NCI-H524 treated with DMSO at 0.1 percent for 48 hours (cell line): ENCODE measurements at regions not wholly inside any gene's neighbourhood (a gene's known extent, or its start where the extent isn't known, plus 50 kb on each side); places are given as distances from the start of the nearest gene placed in this dataset.

Source experiments
- DNase-seq: peaks from one replicate; lab custom pipeline; 2025; lab: John Stamatoyannopoulos, UW

DNA sequence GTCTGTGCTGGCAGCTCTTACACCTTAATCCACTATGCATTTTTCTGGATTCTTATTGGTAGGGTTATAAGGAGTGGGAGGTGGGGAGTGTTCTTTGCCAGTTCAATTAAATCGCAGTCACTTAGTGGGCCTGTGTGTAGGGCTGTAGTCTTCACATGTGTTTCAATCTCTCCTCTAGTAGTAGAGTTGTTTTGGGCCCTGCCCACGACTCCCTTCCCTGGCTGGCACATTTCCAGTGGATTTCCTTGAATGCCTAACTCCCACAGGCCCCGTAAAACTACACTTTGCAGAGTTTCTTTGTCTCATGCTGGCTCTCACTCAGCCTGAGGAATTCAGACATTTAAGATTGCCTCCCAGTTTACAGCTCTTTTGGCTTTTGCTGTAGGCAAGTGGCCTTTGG is 414.0 kb upstream of the OPRM1 start:
- DNase-seq = no peak

DNA sequence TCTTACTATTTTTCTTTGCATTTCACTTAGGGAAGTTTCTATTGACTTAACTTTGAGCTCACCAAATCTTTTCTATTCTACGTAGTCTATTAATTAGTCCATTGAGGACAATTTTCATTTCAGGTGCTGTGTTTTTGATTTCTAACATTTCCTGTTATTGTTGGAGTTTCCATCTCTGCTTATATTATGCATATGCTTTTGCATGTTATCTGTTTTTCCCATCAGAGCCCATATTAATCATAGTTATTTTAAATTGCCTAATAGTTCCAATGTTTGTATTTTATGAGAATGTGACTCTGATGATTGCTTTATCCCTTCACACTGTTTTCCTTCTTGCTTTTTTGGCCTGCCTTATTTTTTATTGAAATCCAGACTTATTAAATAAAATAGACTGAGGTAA is 414.5 kb upstream of the OPRM1 start:
- DNase-seq = no peak

DNA sequence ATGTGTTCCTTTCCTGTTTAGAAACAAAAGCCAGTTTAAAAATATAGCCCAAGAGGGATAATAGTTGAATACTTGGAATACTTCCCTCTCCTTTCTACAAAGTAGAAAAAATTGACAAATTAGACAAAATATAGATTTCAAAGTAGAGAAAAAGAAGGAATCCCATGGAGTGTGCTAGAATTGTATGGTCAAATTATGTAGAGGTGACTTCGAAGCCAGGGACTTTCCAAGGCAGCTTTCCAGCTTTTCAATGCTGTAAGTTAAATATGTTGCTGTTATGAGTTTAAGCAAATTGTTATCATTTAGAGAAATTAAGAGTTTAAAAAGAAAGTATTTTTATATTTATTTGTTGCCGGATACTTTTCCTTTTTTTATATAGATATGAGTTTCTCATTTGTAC is 415.5 kb upstream of the OPRM1 start:
- no peak for DNase-seq

DNA sequence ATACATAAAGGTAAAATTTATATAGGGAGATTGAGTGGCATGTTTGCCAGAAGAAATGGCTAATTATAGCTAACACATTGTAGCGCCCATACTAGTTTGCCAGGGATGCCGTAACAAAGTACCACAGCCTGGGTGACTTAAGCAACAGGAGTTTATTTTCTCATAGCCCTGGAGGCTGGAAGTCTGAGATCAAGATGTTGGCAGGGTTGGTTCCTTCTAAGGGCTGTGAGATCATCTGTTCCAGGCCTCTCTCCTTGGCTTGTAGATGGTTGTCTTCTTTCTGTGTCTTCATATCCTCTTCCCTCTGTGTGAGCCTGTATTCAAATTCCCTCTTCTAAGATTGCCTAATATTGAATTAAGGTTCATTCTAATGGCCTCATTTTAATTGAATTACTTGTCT is 417.5 kb upstream of the OPRM1 start:
- no peak for DNase-seq

DNA sequence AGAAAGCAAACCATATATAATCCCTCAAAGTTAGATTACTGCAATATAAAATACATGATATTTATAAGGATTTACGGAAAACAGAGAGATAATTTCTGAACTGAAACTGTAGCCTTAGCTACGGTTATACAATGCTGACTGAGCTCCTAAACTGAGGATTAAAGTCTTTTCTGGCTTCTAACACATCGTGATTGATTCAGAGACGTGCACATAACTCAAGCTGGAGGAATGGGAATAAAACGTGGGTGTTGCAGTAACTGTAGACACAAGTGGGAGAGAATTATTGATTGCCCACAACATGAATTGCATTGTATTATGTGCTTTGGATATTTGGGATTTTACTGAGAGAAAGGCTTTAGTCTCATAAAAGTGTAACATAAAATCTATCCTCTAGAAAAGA is 418.0 kb upstream of the OPRM1 start:
- DNase-seq = no peak

DNA sequence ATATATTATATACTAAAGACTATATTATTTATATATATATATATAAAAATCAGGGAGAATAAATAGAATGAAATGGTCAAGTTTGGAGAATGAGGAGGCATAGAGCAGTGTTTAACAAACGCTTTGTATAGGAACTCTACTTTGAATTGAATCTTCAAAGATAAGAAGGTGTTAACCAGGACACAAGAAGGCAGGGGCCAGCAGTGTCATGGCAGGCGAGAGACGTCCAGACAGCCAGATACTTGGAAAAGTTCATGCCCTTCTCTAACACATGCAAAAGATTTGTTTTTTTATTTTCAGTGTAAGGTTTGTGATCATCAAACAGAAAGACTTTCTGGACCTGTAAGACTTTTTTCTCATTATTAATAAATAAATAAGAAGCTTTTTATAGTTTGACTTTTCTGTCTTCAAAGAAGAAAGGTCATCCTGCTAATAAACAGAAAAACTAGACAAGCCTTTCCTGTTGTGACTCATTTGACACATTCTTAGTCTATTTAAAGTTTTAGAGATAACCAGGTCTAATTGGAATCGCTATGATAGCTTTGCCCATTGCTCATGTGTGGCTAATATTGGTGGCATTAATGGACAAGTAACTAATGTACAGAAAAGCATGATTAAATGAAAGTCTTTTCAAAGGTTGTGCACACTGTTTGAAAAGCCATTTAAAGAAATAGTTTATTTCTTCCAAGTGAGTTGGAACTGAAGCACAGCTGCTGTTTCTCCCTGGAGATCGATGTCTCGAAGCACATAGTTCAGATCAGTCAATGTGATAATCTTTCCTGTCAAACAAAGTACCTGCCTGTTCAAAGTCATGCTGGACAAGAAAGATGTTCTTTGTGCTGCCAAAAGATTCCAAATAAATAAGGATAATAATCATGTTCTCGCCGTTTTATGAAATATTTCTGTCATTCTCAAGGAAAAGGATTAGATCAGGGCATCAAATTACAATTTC is 420.4 kb upstream of the OPRM1 start:
- DNase-seq = no peak

DNA sequence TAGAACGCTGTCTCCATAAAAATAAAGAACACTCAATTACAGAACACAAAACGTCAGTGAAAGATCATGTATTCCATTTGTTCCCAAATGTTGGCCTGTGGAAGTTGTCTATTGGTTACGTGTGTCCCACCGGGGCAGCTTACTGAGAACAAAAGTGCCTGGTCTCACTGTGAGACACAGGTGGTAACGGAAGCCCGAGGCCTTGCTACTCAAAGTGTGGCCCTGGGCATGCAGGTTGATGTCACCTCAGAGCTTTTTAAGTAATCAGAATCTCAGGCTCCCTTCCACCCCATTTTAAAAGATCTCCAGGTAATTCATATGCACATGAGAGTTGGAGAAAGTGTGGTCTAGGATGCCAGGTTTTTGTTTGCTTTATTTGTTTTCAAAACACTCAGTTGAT is 422.5 kb upstream of the OPRM1 start:
- no peak for DNase-seq

DNA sequence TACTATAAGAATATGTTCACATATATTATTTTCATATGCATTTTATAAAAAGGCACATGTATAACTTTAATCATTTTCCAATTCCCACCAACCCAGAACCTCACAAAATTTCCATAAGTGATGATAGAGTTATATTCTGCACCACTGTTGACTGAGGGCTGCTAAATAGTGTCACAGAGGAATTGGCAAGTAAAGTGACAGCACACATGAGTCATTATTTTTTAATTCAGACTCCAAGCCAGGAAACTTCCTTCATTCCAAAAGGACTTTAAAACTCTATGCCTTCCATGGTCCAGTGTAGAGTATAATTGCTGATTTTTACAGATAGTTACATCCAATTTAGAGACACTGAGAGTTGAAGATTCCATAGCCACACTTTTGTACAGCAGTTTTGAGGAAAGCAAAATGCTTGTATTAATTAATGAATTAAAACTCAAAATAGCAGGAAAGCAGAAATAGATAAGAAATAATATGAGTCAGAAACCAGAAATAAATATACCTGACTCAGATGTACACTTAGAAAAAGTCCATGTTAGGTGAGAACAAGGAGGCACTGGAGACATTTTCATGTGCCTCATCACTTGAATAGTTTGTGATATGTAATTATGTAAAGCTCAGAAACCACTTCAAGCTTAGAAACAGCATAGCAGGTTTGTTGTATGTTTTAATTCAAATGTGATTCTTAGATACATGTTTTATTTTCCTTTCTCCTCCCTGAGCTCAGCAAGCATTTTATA is 425.2 kb upstream of the OPRM1 start:
- DNase-seq = no peak

DNA sequence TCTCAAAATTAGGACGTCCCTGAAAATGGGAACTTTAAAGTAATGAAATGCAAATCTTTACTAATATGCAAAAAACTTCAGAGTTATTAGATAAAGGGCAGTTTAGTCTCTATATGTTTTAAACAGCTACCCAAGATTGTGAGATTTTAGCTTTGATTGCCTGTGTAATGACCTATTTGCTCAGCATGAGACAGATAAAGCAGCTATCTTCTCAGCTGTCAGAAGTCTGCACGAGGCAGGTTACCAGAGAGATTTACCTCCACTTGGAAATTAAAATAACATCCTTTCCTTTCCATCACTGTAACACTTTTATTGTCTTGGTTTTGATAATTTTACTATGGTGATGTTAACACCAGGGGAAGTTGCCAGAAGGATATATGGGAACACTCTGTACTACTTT is 436.6 kb upstream of the OPRM1 start:
- no peak for DNase-seq

DNA sequence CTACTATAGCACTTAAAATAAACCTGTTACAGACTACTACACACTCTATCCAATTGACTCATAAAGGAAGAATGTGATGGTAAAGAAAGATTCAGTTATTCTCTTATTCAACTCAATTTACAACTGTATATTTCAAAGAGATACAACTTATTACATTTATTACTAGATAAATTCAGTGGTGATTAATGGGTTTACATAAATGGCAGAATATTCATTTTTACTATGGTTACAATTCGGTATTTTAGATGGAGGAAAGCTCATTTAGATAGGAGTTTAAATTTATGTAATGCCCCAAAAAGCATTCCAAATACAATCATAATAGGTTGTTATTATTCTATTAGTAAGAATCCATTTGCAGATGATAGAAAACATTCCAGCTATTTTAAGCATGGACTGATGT is 439.1 kb upstream of the OPRM1 start:
- DNase-seq = no peak

DNA sequence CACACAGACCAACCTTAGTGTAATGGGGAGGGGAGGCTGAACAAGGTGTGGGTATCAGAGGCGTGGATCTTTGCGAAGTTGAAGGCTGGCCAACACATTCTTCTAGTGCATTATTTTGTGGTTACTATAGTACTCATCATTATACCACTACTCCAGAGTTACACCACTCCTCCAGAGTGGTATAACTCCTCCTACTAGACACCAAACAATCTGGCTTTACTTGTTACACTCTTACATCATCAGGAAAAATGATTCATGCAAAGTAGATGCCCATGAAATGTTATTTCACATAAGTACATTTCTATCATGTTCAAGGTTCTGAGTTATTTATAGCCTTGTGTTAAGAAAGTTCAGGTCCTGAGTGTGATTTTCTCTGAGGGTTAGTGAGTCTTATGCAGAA is 443.1 kb upstream of the OPRM1 start:
- no peak for DNase-seq

DNA sequence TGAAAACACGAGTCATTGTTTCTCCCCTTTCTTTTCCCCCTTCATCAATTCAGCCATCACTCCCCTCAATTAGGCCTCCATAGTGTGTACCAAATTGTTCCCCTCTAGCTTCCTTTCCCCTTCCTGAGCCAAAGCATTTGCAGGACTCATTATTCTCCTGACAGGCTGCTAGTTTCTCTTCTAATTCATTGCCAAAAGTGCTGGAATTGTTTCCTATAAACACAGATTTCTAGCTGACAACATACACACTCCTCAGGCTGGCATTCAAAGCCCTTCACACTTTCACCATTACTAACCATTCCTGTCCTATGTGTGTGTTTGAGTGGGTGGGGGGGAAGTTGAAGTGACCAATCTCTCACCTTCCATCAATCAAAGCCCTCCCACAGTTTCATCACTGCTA is 444.2 kb upstream of the OPRM1 start:
- DNase-seq = no peak

DNA sequence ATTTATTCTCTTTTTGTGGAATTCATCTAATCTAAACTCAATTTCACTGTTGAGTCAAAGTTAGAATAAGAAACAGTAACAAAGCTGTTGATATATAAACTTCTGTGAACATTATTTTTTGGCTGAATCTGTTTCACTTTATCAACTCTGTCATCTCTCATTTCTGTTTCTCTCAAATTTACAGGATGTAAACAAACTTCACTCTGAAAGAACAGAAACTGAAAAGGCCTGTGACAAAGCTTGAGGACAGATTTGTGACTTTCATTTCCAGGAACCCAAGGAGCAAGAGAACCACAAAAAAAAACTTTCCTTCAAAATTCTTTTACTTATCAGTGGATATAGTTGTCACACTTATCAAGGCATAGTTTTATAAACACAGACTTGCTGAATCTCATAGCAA is 447.9 kb upstream of the OPRM1 start:
- no peak for DNase-seq

DNA sequence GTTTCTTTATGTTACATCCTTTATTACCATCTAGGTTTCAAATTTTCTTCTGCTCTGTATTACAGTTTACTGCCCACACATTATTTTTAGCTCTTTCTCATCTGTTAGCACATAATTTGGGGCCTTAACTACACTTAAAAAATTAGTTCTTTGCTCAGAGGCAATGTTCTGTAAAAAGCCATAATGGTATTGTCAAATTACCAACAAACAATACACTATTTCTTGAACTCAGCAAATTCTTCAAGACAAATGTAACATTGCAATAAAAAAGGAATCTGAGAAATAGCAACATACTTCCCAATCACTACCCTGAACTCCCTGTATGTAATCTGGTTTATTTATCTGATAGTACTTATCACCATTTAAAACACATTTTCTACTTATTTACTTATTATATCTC is 448.6 kb upstream of the OPRM1 start:
- DNase-seq = no peak

DNA sequence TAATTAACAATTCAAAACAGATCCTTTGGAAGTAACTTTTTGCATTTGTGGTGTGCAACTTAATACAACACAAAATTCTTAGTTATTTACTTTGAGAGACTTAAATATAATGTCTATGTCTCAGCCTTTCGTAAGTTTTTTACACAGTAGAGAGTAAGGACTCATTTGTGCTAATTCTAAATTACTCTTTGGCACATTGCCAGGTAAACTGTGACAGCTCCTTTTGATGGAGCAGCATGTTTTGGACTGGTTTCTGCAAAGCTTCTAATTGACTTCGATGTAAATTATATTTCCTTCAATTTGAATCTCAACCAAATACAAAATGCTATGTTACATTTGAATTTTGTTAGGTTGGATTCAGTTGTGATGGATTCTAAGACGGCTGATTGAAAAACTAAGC is 450.7 kb upstream of the OPRM1 start:
- DNase-seq = no peak

DNA sequence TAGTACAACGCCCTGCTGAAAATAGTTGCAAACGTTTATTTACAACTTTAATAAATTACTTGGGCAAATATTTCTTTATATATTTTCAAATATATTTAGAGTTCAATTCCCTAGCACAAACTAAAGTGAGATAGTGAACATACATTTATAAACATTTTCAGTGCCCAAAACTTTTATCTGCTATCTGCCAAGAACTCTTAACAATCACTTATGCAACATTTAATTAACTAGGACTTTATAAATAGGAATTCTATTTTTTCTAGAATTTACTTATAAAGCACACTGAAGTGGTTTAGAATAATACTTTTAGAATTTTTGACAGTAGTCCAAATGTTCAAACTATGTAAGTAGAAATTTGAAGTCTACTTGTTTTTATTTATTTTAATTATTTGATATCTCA is 452.6 kb upstream of the RGS17 start:
- DNase-seq = no peak

DNA sequence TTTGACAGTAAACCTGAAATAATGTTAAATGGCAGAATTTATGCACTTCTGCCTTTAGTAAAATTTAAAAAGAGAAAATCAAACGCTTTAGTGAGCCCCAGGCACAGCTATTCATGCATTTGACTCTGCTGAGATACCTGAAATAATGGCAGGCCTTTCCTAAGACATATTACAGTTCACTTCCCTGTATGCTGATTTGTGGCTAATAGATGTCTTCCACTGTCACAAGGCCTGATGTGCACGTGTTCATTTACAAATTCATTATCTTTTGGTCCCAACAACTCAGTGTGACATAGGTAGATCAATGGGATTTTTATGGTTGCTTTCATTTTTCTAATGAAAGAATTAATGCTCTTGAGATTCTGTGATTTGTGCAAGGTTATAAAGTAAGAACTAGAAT is 449.7 kb upstream of the RGS17 start:
- no peak for DNase-seq

DNA sequence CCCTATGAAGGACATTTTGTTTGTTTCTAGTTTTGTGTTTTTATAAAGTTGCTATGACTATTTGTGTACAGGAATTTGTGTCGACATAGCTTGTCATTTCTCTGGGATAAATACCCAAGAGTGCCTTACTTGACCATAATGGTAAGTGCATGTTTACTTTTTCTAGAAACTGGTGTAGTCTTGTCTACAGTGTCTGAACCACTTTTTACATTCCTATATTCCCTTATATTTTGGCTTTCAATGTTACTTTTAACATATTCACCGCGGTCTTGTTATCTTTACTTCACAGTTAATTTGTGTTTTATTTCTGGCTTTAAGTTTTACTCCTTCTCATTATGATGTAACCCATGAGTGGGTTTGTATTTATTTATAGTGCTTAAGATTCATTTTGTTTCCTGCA is 444.4 kb upstream of the RGS17 start:
- no peak for DNase-seq

DNA sequence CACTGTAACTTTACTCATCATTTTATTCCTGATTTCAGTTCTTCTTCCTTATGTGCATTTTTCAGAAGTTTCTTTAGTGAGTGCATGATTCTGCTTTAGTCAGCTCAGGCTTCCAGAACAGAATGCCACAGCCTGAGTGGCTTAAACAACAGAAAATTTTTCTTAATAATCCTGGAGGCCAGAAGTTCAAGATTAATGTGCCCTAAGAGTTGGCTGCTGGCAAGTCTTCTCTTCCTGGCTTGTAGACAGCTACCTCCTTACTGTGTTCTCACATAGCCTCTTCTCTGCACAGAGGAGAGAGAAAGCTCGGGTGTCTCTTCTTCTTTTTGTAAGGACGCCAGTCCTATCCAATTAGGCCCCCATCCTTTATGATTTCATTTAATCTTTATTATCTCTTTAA is 443.1 kb upstream of the RGS17 start:
- DNase-seq = no peak

DNA sequence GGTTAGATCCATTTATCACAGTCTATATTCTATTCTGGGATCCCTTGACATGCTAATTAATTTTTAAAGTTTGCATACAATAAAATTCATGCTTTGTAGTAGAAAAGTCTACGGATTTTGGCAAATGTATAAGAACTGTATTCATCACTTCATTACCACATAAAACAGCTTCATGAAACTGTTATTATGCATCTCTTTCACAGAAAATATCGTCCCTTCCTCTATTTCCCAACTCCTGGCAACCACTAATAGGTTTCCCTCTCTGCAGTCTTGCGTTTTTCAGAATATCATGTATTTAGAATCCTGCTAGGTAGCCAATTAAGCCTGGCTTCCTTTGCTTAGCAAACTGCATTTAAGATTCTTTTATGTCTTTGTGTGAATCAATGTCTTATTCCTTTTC is 441.3 kb upstream of the RGS17 start:
- no peak for DNase-seq

DNA sequence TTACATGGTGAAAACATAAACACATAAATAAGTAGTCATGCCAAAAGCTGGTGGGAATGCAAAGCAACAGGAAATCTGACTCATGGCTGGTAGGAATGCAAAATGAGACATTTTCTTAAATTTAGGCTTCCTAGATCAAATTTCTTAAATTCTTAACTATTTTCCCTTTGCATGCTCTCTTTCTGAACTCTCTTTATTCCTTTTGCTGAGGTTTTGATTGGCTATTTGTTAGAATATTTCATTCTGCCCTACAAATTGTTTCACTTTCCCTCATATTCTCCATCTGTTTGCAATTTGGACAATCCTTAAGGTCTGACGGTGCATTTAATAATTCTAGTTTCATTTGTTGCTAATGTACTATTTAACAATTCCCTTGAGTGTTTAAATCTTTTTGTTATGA is 437.5 kb upstream of the RGS17 start:
- no peak for DNase-seq

DNA sequence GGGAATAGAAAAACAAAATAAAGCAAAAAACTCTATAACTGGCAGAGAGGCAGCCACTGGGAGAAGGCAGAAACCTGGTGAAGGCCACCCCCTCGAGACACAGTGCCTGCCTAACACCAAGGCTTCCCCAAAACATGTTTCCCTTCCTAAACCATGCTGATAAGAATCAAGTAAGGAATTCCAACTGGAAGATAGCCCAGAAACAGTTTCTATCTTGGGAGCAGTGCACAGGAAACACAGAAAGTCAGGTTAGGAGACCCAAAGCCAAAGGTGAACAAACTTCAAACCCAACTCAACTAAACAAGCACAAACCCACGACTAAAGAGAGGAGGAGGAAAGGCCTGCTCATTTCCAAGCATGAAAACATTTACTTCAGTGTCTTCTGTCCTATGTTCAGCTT is 433.7 kb upstream of the RGS17 start:
- no peak for DNase-seq

DNA sequence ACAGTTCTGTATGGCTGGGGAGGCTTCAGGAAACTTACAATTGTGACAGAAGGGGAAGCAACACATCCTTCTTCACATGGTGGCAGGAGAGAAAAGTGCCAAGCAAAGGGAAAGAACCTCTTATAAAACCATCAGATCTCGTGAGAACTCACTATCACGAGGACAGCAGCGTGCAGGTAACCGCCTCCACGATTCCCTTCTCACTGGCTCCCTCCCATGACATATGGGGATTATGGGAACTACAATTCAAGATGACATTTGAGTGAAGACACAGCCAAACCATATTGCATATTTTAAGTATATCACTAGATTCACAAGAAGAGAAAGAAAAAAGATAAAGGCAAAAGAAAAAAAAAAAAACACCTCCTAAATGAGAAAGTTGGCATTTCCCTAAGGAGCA is 431.9 kb upstream of the RGS17 start:
- DNase-seq = no peak

DNA sequence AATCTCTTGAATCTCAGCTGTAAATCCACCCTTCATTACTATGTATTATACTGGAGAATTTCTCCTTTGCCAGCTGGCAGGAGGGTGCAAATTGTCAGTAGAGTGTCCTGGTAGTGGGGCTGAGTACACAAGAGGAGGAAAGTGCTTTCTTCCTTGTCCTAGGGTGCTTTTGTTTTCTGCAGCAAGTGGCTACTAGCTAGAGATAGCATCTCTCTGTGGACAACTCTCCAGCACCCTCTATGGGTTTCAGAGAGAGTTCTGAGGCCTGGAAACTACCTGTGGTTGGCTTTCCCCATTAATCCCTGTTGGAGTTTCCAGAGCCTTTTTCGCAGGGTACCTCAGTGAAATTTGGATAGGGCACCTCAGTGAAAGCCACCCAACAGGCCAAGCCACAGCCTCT is 422.5 kb upstream of the RGS17 start:
- DNase-seq = no peak
